ENCODE measurements at regions not wholly inside any gene's neighbourhood (a gene's known extent, or its start where the extent isn't known, plus 50 kb on each side); places are given as distances from the start of the nearest gene placed in this dataset.
"Not testable (repeated sequence)": the region's sequence is repeated elsewhere in the genome, so short reads cannot be mapped to it uniquely, and the experiment has no call there.

GRCh38 chr18:10140461-10141282, 226.9 kb downstream of the VAPA start:
- DNase-seq (ENCODE audit: low read depth, low spot score): peak; percentile 44

GRCh38 chr18:10141559-10141958, 227.7 kb downstream of the VAPA start:
- DNase-seq (ENCODE audit: low read depth, low spot score): no peak

DNA sequence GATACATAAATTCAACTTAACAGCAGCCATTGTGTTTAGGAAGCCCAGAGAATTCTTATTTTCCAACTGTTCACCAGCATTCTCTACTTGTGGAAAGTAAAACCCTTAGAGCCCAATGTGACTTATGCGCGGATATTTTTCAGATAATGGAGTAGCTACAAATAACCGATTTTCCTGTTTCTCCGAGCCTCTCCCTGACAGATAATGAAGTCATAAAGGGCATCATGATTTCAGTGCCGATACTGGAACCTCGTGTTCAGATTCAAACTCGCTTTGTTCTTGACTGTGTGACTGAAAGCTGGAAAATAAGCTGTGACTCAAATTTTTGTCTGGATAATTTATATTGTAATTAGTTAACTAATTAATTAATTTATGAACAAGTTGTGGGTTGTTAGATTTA, 228.2 kb downstream of the VAPA start:
- DNase-seq (ENCODE audit: low read depth, low spot score): no peak

GRCh38 chr18:10142496-10143160, 228.8 kb downstream of the VAPA start:
- no peak for DNase-seq (ENCODE audit: low read depth, low spot score)

- DNase-seq (ENCODE audit: low read depth, low spot score): no peak
Observed at GRCh38 chr18:10143596-10143995, 229.8 kb downstream of the VAPA start.

- peak; percentile 88 for DNase-seq (ENCODE audit: low read depth, low spot score)
Observed at GRCh38 chr18:10145546-10145945, 231.7 kb downstream of the VAPA start.

GRCh38 chr18:10147226-10147625, 233.4 kb downstream of the VAPA start:
- no peak for DNase-seq (ENCODE audit: low read depth, low spot score)

DNA sequence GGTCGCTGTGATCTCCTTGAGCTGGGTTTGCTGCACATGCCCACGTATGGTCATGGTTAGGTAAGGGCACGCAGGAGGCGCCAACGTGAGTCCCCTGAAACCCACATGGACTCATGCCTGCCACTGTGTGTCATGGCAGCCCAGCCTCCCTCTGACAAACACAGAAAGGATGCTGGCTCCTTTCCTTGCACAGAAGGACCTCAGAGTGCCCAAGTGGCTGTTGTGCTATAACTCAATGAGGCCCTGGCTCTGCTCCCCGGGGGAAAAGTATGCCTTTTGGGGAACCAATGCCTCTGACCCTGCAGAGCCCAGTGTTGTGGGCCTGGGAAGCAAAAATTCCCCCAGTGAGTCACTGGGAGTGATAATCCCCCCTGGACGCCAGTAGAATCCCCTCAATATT, 233.9 kb downstream of the VAPA start:
- no peak for DNase-seq (ENCODE audit: low read depth, low spot score)

- DNase-seq (ENCODE audit: low read depth, low spot score): no peak
Observed at GRCh38 chr18:10148189-10148929, 234.5 kb downstream of the VAPA start.

DNA sequence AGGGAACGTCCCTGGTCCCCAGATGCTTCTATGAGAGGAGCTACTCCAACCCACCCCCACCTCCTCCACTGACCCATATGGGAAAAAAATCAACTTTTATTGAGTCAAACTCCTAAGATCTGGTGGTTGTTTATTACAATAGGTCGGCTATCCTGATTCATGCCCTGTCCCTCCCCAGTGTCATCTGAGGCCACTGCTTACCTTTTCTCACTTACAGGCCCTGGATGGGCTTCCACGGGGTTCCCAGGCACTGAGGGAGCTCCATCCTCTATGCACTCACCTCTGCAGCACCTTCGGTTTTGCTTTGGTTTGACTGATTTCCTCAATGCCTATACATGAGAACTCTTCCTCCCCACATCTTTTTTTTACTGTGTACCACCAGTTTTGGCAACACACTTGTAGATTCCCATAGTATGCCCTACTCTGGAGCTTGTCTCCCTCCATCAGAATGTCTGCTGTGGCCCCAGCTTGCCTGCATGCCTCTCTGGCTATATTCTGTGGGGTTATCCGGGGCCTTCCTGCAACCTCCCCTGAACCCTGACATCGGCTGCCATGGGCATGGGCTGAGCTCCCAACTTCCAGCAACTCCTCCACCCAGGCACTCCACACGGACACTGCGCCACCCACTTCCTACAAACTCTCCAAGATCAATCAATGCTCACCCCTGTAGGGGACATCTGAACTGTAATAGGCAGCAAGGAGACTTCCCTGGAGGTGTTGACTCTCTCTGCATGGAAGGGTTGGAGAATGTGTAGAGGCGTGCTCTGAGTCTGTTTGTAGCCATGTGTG, 236.1 kb downstream of the VAPA start:
- no peak for DNase-seq (ENCODE audit: low read depth, low spot score)

GRCh38 chr18:10150576-10150975, 236.8 kb downstream of the VAPA start:
- DNase-seq (ENCODE audit: low read depth, low spot score): not testable (repeated sequence)

DNA sequence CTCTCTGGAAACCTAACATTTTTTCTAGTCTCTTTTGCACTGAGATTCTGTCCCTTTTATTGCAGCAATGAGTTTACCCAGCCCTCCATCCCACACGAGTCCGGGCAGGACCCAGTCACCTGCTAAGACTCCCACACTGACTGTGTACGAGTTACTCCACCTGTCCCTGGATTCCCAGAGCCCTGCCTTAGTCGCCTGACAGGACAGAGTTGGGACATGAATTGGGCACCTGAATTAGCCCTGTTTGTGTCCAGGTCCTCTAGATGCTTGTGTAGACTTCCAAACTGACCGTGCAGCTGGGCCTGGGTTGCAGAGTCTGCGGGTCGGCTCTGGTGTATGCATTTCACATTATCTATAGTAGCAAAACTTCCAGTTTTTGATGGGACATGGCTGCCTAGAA, 238.7 kb downstream of the VAPA start:
- no peak for DNase-seq (ENCODE audit: low read depth, low spot score)

- DNase-seq (ENCODE audit: low read depth, low spot score): no peak
Observed at GRCh38 chr18:10153924-10154752, 240.3 kb downstream of the VAPA start.

- DNase-seq (ENCODE audit: low read depth, low spot score): no peak
Observed at GRCh38 chr18:10157706-10158105, 243.9 kb downstream of the VAPA start.

GRCh38 chr18:10160251-10160650, 246.4 kb downstream of the VAPA start:
- DNase-seq (ENCODE audit: low read depth, low spot score): no peak

GRCh38 chr18:10161315-10161714, 247.5 kb downstream of the VAPA start:
- no peak for DNase-seq (ENCODE audit: low read depth, low spot score)

- DNase-seq (ENCODE audit: low read depth, low spot score): no peak
Observed at GRCh38 chr18:10162340-10162739, 248.5 kb downstream of the VAPA start.

- DNase-seq (ENCODE audit: low read depth, low spot score): no peak
Observed at GRCh38 chr18:10164271-10165071, 250.7 kb downstream of the VAPA start.

- peak; percentile 38 for DNase-seq (ENCODE audit: low read depth, low spot score)
Observed at GRCh38 chr18:10166164-10166807, 252.5 kb downstream of the VAPA start.

Measured in ELF-1 (cell line).